ENCODE measurements at regions not wholly inside any gene's neighbourhood (a gene's known extent, or its start where the extent isn't known, plus 50 kb on each side); places are given as distances from the start of the nearest gene placed in this dataset.

- H3K4me3 ChIP-seq (ENCODE audit: low read length): no peak overlapping the region
- no peaks in the 10 kb centered on the region for H4K20me1 ChIP-seq (ENCODE audit: insufficient read depth, low read length)
- no peaks in the 10 kb centered on the region for H3K9me3 ChIP-seq (ENCODE audit: insufficient read depth, low read length)
- no peak for TF ChIP-seq CTCF (IDR thresholded peaks at IDR 0.05; ENCODE audit: low read depth, low read length)
- no peak for TF ChIP-seq EZH2phosphoT487 (IDR thresholded peaks at IDR 0.05; ENCODE audit: low read depth)
- H3K9ac ChIP-seq (ENCODE audit: low read length): no peak overlapping the region
- H2AFZ ChIP-seq (ENCODE audit: low read depth, low read length): no peak overlapping the region
- peaks cover 28% of the 10 kb centered on the region for H3K27me3 ChIP-seq (ENCODE audit: low read depth, low read length)
- no peak overlapping the region for H3K4me2 ChIP-seq (ENCODE audit: low read length)
- no peak overlapping the region for H3K27ac ChIP-seq (ENCODE audit: low read length)
- H3K79me2 ChIP-seq (ENCODE audit: low read length): no peaks in the 10 kb centered on the region
- H3K4me1 ChIP-seq (ENCODE audit: low read length): peaks cover 14% of the 10 kb centered on the region
- no peaks in the 10 kb centered on the region for H3K36me3 ChIP-seq (replicated peaks; ENCODE audit: low read depth, low read length)
These were observed 218.6 kb downstream of the URB2 start for GRCh38 chr1:229844675-229845074.

GRCh38 chr1:229845410-229846138 is 219.5 kb downstream of the URB2 start:
- Histone ChIP-seq H3K9ac (ENCODE audit: low read length) (no peak overlapping the region), H4K20me1 (ENCODE audit: insufficient read depth, low read length) (no peaks in the 10 kb centered on the region), H3K36me3 (replicated peaks; ENCODE audit: low read depth, low read length) (no peaks in the 10 kb centered on the region), H3K4me1 (ENCODE audit: low read length) (peaks cover 14% of the 10 kb centered on the region), H3K4me3 (ENCODE audit: low read length) (no peak overlapping the region), H2AFZ (ENCODE audit: low read depth, low read length) (no peak overlapping the region), H3K9me3 (ENCODE audit: insufficient read depth, low read length) (no peaks in the 10 kb centered on the region), H3K79me2 (ENCODE audit: low read length) (no peaks in the 10 kb centered on the region), H3K4me2 (ENCODE audit: low read length) (no peak overlapping the region), H3K27me3 (ENCODE audit: low read depth, low read length) (peaks cover 20% of the 10 kb centered on the region), H3K27ac (ENCODE audit: low read length) (no peak overlapping the region)
- no peak for TF ChIP-seq EZH2phosphoT487 (IDR thresholded peaks at IDR 0.05; ENCODE audit: low read depth)
- no peak for TF ChIP-seq CTCF (IDR thresholded peaks at IDR 0.05; ENCODE audit: low read depth, low read length)

GRCh38 chr1:229846351-229846750 is 220.3 kb downstream of the URB2 start:
- no peak for TF ChIP-seq EZH2phosphoT487 (IDR thresholded peaks at IDR 0.05; ENCODE audit: low read depth)
- TF ChIP-seq CTCF (IDR thresholded peaks at IDR 0.05; ENCODE audit: low read depth, low read length): no peak

GRCh38 chr1:229848752-229849677 is 218.0 kb upstream of the GALNT2 start:
- Histone ChIP-seq H3K79me2 (ENCODE audit: low read length) (no peaks in the 10 kb centered on the region), H3K9me3 (ENCODE audit: insufficient read depth, low read length) (no peaks in the 10 kb centered on the region), H4K20me1 (ENCODE audit: insufficient read depth, low read length) (no peaks in the 10 kb centered on the region), H3K36me3 (replicated peaks; ENCODE audit: low read depth, low read length) (no peaks in the 10 kb centered on the region), H3K9ac (ENCODE audit: low read length) (no peak overlapping the region), H3K27me3 (ENCODE audit: low read depth, low read length) (peaks cover 12% of the 10 kb centered on the region), H3K27ac (ENCODE audit: low read length) (no peak overlapping the region), H3K4me2 (ENCODE audit: low read length) (no peak overlapping the region), H3K4me3 (ENCODE audit: low read length) (no peak overlapping the region), H3K4me1 (ENCODE audit: low read length) (peaks cover 8% of the 10 kb centered on the region), H2AFZ (ENCODE audit: low read depth, low read length) (no peak overlapping the region)
- TF ChIP-seq EZH2phosphoT487 (IDR thresholded peaks at IDR 0.05; ENCODE audit: low read depth) (no peak), CTCF (IDR thresholded peaks at IDR 0.05; ENCODE audit: low read depth, low read length) (peak; percentile 81)

More at GRCh38 chr1:229846351-229846750, 220.3 kb downstream of the URB2 start:
- Histone ChIP-seq H3K36me3 (replicated peaks; ENCODE audit: low read depth, low read length) (no peaks in the 10 kb centered on the region), H3K27ac (ENCODE audit: low read length) (no peak overlapping the region), H3K4me1 (ENCODE audit: low read length) (peaks cover 11% of the 10 kb centered on the region), H3K27me3 (ENCODE audit: low read depth, low read length) (peaks cover 20% of the 10 kb centered on the region), H4K20me1 (ENCODE audit: insufficient read depth, low read length) (no peaks in the 10 kb centered on the region), H3K9ac (ENCODE audit: low read length) (no peak overlapping the region), H2AFZ (ENCODE audit: low read depth, low read length) (no peak overlapping the region), H3K79me2 (ENCODE audit: low read length) (no peaks in the 10 kb centered on the region), H3K4me3 (ENCODE audit: low read length) (no peak overlapping the region), H3K4me2 (ENCODE audit: low read length) (no peak overlapping the region), H3K9me3 (ENCODE audit: insufficient read depth, low read length) (no peaks in the 10 kb centered on the region)

All from OCI-LY3 (cell line).